B cell (primary cell): ENCODE measurements at regions not wholly inside any gene's neighbourhood (a gene's known extent, or its start where the extent isn't known, plus 50 kb on each side); places are given as distances from the start of the nearest gene placed in this dataset.

Experiments used
- CTCF ChIP-seq: fragments of 200-600 bp; IDR thresholded peaks from one replicate; pipeline ENCODE4 v1.8.0; 2022; ENCODE audit warnings: antibody characterized with exemption, mild to moderate bottlenecking
- EZH2 ChIP-seq: IDR thresholded peaks from 2 replicates; pipeline ENCODE4 v1.6.1; 2012; ENCODE audit warnings: borderline replicate concordance, low read depth, mild to moderate bottlenecking, moderate library complexity, low read length; ENCODE audit not compliant: insufficient read depth, poor library complexity, severe bottlenecking

- TF ChIP-seq CTCF (no peak), EZH2 (no peak)
Measured at GRCh38 chr13:87777387-87777786, 106.2 kb downstream of the SLITRK5 start.
